K562 (cell line): ENCODE measurements at regions not wholly inside any gene's neighbourhood (a gene's known extent, or its start where the extent isn't known, plus 50 kb on each side); places are given as distances from the start of the nearest gene placed in this dataset.

Source experiments
- ATAC-seq: fragments of 200-7000 bp; cut with Tn5 transposase; 3 replicates; pipeline ENCODE4 v1.9.1; 2020; ENCODE audit warnings: moderate library complexity
- BruUV-seq: library from RNA; stranded (reverse); fragments of 400-500 nt; replicated peaks from 2 replicates; lab custom pipeline; 2021; lab: Mats Ljungman, UMichigan
- CTCF ChIA-PET: fragments of 300-600 bp; formaldehyde crosslinking; extraction: SDS; loops from one replicate; lab custom pipeline; 2021; ENCODE audit warnings: low intra/inter-chr PET ratio; lab: Yijun Ruan, JAX
- POLR2A ChIA-PET: fragments of 300-600, 350-650 bp; sonication (Branson Sonifier 250); formaldehyde crosslinking; extraction: SDS; loops from one replicate; lab custom pipeline; 2021; ENCODE audit warnings: antibody characterized with exemption, inconsistent platforms; lab: Yijun Ruan, JAX
- DNase-seq, 4 experiments: peaks; one replicate each; pipeline versions ENCODE4 v3.0.0 to v3.0.0-alpha.2; 2011 to 2018; ENCODE audit warnings: low spot score in 3 of 4, mixed read lengths in 3 of 4; ENCODE audit errors: extremely low read depth in 1 of 4
- FAIRE-seq: peaks from 2 replicates; lab custom pipeline; 2011; peaks lifted over from hg19 to GRCh38; lab: Jason Lieb, UNC
- H2AFZ ChIP-seq: 2 replicates; pipeline ENCODE4 v1.6.0; 2011; ENCODE audit warnings: low read depth, low read length, control low read depth, inconsistent platforms
- H3K27ac ChIP-seq: fragments of 200-600 bp; 3 replicates; pipeline ENCODE4 v1.8.0; 2011; ENCODE audit warnings: low read depth, mild to moderate bottlenecking, control low read depth, inconsistent platforms, low read length, moderate library complexity, mixed read lengths; ENCODE audit errors: extremely low read depth
- H3K27me3 ChIP-seq, 2 experiments: fragments of 300-600 bp in 1 of 2; 2 replicates in 1 of 2; 3 replicates in 1 of 2; pipeline versions ENCODE4 v1.6.0 to v1.8.0; 2011; ENCODE audit warnings: inconsistent platforms in 2 of 2, low read length in 2 of 2, mild to moderate bottlenecking in 1 of 2, mixed read lengths in 1 of 2, moderate library complexity in 1 of 2; ENCODE audit not compliant: control insufficient read depth in 2 of 2, insufficient read depth in 2 of 2
- H3K36me3 ChIP-seq: fragments of 300-600 bp; 3 replicates; pipeline ENCODE4 v1.8.0; 2011; ENCODE audit warnings: mild to moderate bottlenecking, low read length, inconsistent platforms; ENCODE audit not compliant: control insufficient read depth, insufficient read depth
- H3K4me1 ChIP-seq, 2 experiments: fragments of 200-600 bp in 1 of 2; replicated peaks in 1 of 2; 2 replicates in 1 of 2; 3 replicates in 1 of 2; pipeline versions ENCODE4 v1.5.1 to v1.8.0; 2011; ENCODE audit warnings: inconsistent platforms in 2 of 2, low read length in 2 of 2, mild to moderate bottlenecking in 1 of 2, mixed read lengths in 1 of 2, moderate library complexity in 1 of 2; ENCODE audit not compliant: control insufficient read depth in 2 of 2, insufficient read depth in 2 of 2
- H3K4me2 ChIP-seq: 2 replicates; pipeline ENCODE4 v1.6.1; 2011; ENCODE audit warnings: low read length, control low read depth, inconsistent platforms, mixed read lengths; ENCODE audit not compliant: insufficient read depth
- H3K4me3 ChIP-seq: fragments of 200-600 bp; sonication (generic), shearing (Covaris generic); 2 replicates; pipeline ENCODE4 v1.5.1; 2016; ENCODE audit warnings: control low read depth, inconsistent platforms
- H3K79me2 ChIP-seq: fragments of 200-600 bp; 3 replicates; pipeline ENCODE4 v1.8.0; 2011; ENCODE audit warnings: low read length, inconsistent platforms; ENCODE audit not compliant: control insufficient read depth, insufficient read depth
- H3K9ac ChIP-seq, 2 experiments: 2 replicates each; pipeline versions ENCODE4 v1.6.0 to v1.6.1; 2011; ENCODE audit warnings: low read depth in 2 of 2, low read length in 2 of 2, control low read depth in 1 of 2, inconsistent platforms in 1 of 2, mild to moderate bottlenecking in 1 of 2, mixed read lengths in 1 of 2; ENCODE audit not compliant: insufficient read depth in 1 of 2
- H3K9me1 ChIP-seq: one replicate; pipeline ENCODE4 v1.6.0; 2011; ENCODE audit warnings: inconsistent platforms, mild to moderate bottlenecking, low read length, moderate library complexity; ENCODE audit not compliant: control insufficient read depth, insufficient read depth
- H3K9me3 ChIP-seq: replicated peaks from 2 replicates; pipeline ENCODE4 v1.5.1; 2011; ENCODE audit warnings: low read depth, low read length, inconsistent platforms; ENCODE audit not compliant: control insufficient read depth, insufficient read depth
- H4K20me1 ChIP-seq: replicated peaks from 2 replicates; pipeline ENCODE4 v1.6.1; 2011; ENCODE audit warnings: low read length, inconsistent platforms, mixed read lengths; ENCODE audit not compliant: control insufficient read depth, insufficient read depth
- CHD4 ChIP-seq: fragments of 200-600 bp; sonication (generic); IDR thresholded peaks from 3 replicates; pipeline ENCODE4 v1.6.1; 2012; ENCODE audit warnings: low read depth, mild to moderate bottlenecking, mixed read lengths, low read length, inconsistent platforms; ENCODE audit not compliant: insufficient read depth, insufficient replicate concordance, poor library complexity, severe bottlenecking
- DIDO1 ChIP-seq: fragments of 450-650 bp; IDR thresholded peaks from 2 replicates; pipeline ENCODE4 v1.6.1; 2016; ENCODE audit warnings: low read depth, missing biosample characterization, missing genetic modification characterization
- MYNN ChIP-seq, 2 experiments: sonication (generic); formaldehyde crosslinking in 1 of 2; IDR thresholded peaks; 2 replicates each; pipeline versions ENCODE4 v1.5.0 to v1.6.1; 2016 to 2020; ENCODE audit warnings: antibody characterized with exemption in 1 of 2, missing genetic modification reagents in 1 of 2
- WGBS: fragments of 100-300 bp; shearing (Covaris generic); methylation state at CpG from one replicate; pipeline ENCODE4 v1.1.6; 2016; ENCODE audit warnings: low coverage, mixed read lengths; ENCODE audit not compliant: insufficient coverage; ENCODE audit errors: missing lambda C conversion rate; 5-methylcytosine and 5-hydroxymethylcytosine counted together
- in situ Hi-C: fragments of 300-500 bp; cut with MboI; formaldehyde crosslinking; loops from 4 replicates; pipeline ENCODE4 v1.15.0; 2018; ENCODE audit warnings: inconsistent platforms, mixed read lengths
- intact Hi-C: fragments of 100-400 bp; cut with micrococcal nuclease; formaldehyde crosslinking; loops from 2 replicates; pipeline ENCODE4 v1.14.2; 2022
- TF ChIP-seq, protein P1 (sequence below): sonication (generic); formaldehyde crosslinking; IDR thresholded peaks from 2 replicates; pipeline ENCODE4 v1.8.0; 2023; ENCODE audit warnings: mild to moderate bottlenecking, missing genetic modification reagents

DNA sequence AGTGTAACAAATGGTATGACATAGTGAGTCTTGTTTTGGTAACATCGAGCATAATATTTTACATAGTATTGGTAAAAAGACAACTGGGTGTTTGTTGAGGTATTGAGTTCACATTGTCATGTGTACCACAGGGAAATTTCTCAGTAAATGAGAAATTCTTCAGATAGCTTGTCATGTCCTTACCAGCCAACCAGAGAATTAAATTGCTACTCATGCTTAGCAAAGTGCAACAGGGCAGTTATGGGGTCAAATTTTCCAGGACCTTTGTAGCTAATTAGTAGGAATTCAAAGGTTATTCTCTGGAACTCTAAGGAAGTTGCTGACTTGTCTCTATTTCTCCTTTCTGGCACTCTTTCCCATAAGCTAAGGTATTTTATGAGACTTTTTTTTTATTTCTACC lies 595.7 kb downstream of the EFNA5 start (continued):
- TF ChIP-seq, protein P1, sequence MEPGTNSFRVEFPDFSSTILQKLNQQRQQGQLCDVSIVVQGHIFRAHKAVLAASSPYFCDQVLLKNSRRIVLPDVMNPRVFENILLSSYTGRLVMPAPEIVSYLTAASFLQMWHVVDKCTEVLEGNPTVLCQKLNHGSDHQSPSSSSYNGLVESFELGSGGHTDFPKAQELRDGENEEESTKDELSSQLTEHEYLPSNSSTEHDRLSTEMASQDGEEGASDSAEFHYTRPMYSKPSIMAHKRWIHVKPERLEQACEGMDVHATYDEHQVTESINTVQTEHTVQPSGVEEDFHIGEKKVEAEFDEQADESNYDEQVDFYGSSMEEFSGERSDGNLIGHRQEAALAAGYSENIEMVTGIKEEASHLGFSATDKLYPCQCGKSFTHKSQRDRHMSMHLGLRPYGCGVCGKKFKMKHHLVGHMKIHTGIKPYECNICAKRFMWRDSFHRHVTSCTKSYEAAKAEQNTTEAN, result no peak
- no peak for TF ChIP-seq DIDO1 (tag)

DNA sequence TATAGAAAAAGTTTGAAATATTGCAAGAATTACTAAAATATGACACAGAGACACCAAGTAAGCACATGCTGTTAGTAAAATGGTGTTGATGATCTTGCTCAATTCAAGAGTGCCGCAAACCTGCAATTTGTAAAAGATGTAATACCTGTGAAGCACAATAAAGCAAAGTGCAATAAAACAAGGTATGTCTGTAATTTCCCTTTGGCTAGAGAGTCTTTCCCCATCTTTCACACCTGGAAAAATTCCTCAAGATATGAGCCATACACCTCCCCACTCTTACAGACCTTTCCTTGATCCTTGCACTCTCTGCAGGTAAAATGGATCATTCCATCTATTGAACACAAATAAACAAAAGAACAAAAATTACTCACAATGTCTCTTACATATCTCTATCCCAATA lies 597.8 kb downstream of the EFNA5 start:
- no peak overlapping the region for H2AFZ ChIP-seq
- in situ Hi-C loops, result no loop called here
- no peaks in the 10 kb centered on the region for H3K36me3 ChIP-seq
- no TSS peak for BruUV-seq
- ChIA-PET POLR2A (interaction anchor here (1.1 kb wide), 1 partner anchor 23 kb away, joined by 3 read pairs; no protein-coding TSS in a partner anchor), CTCF (no interaction called here)
- no peaks in the 10 kb centered on the region for H3K9me3 ChIP-seq
- ATAC-seq (no peak), FAIRE-seq (no peak), DNase-seq (no peak)
- no peak overlapping the region for H3K27ac ChIP-seq
- no peak overlapping the region for H3K4me3 ChIP-seq
- no peaks in the 10 kb centered on the region for H4K20me1 ChIP-seq
- no peak for TF ChIP-seq MYNN (IDR thresholded peaks at IDR 0.05)
- no peak for TF ChIP-seq MYNN (CRISPR knock-in tag; IDR thresholded peaks at IDR 0.05)
- no peak for TF ChIP-seq CHD4
- H3K9me1 ChIP-seq, result no peaks in the 10 kb centered on the region
- H3K79me2 ChIP-seq, result no peaks in the 10 kb centered on the region
- 0% methylated on average over 1 of the region's 1 CpG for WGBS
- intact Hi-C loops, result no loop called here
- no peak overlapping the region for H3K4me2 ChIP-seq
- no peaks in the 10 kb centered on the region for H3K4me1 ChIP-seq
- H3K9ac ChIP-seq, result no peak overlapping the region
- H3K27me3 ChIP-seq, result no peaks in the 10 kb centered on the region
